SH-SY5Y (cell line): ENCODE measurements at regions not wholly inside any gene's neighbourhood (a gene's known extent, or its start where the extent isn't known, plus 50 kb on each side); places are given as distances from the start of the nearest gene placed in this dataset.

Experiments
- GATA2 ChIP-seq: IDR thresholded peaks from 2 replicates; pipeline ENCODE4 v1.6.1; 2011; ENCODE audit warnings: mild to moderate bottlenecking, low read depth, low read length
- GATA3 ChIP-seq: IDR thresholded peaks from 2 replicates; pipeline ENCODE4 v1.6.1; 2011; ENCODE audit warnings: low read depth, mild to moderate bottlenecking, low read length, moderate library complexity

GRCh38 chr4:141455651-141456050 is 180.7 kb upstream of the IL15 start:
- TF ChIP-seq GATA2 (no peak), GATA3 (no peak)
